ENCODE measurements at regions not wholly inside any gene's neighbourhood (a gene's known extent, or its start where the extent isn't known, plus 50 kb on each side); places are given as distances from the start of the nearest gene placed in this dataset.
A peak's percentile ranks its signal among the peaks of the same experiment; 100 is the strongest.
"Not testable (repeated sequence)": the region's sequence is repeated elsewhere in the genome, so short reads cannot be mapped to it uniquely, and the experiment has no call there.

DNA sequence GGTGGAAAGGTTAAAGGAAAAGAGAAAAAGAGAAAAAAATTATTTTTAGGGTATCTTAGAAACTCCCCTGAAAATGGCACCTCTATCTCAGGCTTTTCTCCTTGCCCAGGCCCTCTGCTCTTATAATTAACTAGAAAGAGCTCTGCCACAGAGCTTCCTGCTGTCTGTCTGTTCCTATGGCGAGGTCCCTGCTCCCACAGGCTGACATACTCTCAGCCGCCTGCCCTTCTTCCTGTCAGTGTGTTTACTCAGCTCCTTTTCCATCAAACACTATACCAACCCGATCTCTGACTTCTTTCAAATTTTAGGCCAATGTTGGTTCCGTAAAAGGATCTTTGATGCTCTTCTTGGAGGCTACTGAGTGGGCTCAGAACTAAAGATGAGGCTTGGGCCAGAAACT lies 482.6 kb downstream of the DMAC1 start:
- no peak for DNase-seq (ENCODE audit: low spot score in 2 of 2)
- H3K27me3 ChIP-seq = no peaks in the 10 kb centered on the region
- no peak overlapping the region for H3K4me3 ChIP-seq
- no peaks in the 10 kb centered on the region for H3K36me3 ChIP-seq
- intact Hi-C loops (cut with DNase I) = no loop called here
- H3K27ac ChIP-seq = peak overlapping the region; percentile 27 to 65
- TF ChIP-seq, protein P1, sequence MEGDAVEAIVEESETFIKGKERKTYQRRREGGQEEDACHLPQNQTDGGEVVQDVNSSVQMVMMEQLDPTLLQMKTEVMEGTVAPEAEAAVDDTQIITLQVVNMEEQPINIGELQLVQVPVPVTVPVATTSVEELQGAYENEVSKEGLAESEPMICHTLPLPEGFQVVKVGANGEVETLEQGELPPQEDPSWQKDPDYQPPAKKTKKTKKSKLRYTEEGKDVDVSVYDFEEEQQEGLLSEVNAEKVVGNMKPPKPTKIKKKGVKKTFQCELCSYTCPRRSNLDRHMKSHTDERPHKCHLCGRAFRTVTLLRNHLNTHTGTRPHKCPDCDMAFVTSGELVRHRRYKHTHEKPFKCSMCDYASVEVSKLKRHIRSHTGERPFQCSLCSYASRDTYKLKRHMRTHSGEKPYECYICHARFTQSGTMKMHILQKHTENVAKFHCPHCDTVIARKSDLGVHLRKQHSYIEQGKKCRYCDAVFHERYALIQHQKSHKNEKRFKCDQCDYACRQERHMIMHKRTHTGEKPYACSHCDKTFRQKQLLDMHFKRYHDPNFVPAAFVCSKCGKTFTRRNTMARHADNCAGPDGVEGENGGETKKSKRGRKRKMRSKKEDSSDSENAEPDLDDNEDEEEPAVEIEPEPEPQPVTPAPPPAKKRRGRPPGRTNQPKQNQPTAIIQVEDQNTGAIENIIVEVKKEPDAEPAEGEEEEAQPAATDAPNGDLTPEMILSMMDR (IDR thresholded peaks at IDR 0.05) = no peak
- H3K4me1 ChIP-seq = peaks cover 0 to 4% of the 10 kb centered on the region in 2 donors
- peaks cover 0 to 10% of the 10 kb centered on the region in 2 donors for H3K9me3 ChIP-seq

- peaks cover 0 to 4% of the 10 kb centered on the region in 2 donors for H3K4me1 ChIP-seq
- H3K36me3 ChIP-seq = no peaks in the 10 kb centered on the region
- intact Hi-C loops (cut with DNase I) = no loop called here
- no peaks in the 10 kb centered on the region for H3K27me3 ChIP-seq
- peaks cover 0 to 10% of the 10 kb centered on the region in 2 donors for H3K9me3 ChIP-seq
- no peak overlapping the region for H3K4me3 ChIP-seq
- peak overlapping the region; percentile 27 to 68 for H3K27ac ChIP-seq
- TF ChIP-seq, protein P1 (IDR thresholded peaks at IDR 0.05) = no peak
- DNase-seq (ENCODE audit: low spot score in 2 of 2) = no peak
These were observed 483.3 kb downstream of the DMAC1 start for GRCh38 chr9:7316166-7316795.

- intact Hi-C loops (cut with DNase I) = no loop called here
- no peak for DNase-seq (ENCODE audit: low spot score in 2 of 2)
- H3K36me3 ChIP-seq = no peaks in the 10 kb centered on the region
- H3K4me3 ChIP-seq = no peak overlapping the region
- H3K27me3 ChIP-seq = no peaks in the 10 kb centered on the region
- TF ChIP-seq, protein P1 (IDR thresholded peaks at IDR 0.05) = no peak
- H3K4me1 ChIP-seq = peaks cover 0 to 4% of the 10 kb centered on the region in 2 donors
- peaks cover 0 to 10% of the 10 kb centered on the region in 2 donors for H3K9me3 ChIP-seq
- peak overlapping the region; percentile 68 to 70 for H3K27ac ChIP-seq
These were observed 483.8 kb downstream of the DMAC1 start for GRCh38 chr9:7315746-7316145.

DNA sequence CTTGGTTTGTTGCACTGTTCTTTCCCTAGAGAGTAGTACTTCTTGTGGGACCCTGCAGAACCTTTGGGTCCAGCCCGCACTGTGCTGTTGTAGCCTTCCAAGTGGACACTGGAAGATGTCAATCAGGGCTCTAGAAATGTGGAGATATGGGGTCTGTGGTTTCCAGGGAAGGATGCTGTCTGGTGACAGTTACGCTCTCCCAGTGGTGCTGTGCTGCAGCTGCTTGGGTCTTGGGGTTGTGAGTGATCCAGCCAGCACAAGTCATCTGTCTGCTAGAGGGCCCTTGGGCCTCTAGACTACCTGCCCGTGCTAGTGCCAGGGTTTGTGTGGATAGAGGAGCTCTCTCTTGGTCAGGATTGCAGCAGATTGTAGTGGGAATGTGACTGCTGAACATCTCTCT lies 484.5 kb downstream of the DMAC1 start:
- TF ChIP-seq, protein P1 (IDR thresholded peaks at IDR 0.05) = no peak
- intact Hi-C loops (cut with DNase I) = no loop called here

GRCh38 chr9:7313389-7313788 lies 486.2 kb downstream of the DMAC1 start:
- Histone ChIP-seq H3K27me3 (no peaks in the 10 kb centered on the region), H3K4me1 (peaks cover 0 to 4% of the 10 kb centered on the region in 2 donors), H3K4me3 (no peak overlapping the region), H3K9me3 (peaks cover 0 to 15% of the 10 kb centered on the region in 2 donors), H3K36me3 (no peaks in the 10 kb centered on the region), H3K27ac (no peak overlapping the region)
- no peak for DNase-seq (ENCODE audit: low spot score in 2 of 2)
- TF ChIP-seq, protein P1 (IDR thresholded peaks at IDR 0.05) = no peak
- intact Hi-C loops (cut with DNase I) = no loop called here

More for the DNA sequence above, 484.5 kb downstream of the DMAC1 start:
- peaks cover 0 to 15% of the 10 kb centered on the region in 2 donors for H3K9me3 ChIP-seq
- peak overlapping the region; percentile 68 to 70 for H3K27ac ChIP-seq
- peaks cover 0 to 4% of the 10 kb centered on the region in 2 donors for H3K4me1 ChIP-seq
- H3K4me3 ChIP-seq = no peak overlapping the region
- no peaks in the 10 kb centered on the region for H3K27me3 ChIP-seq
- H3K36me3 ChIP-seq = no peaks in the 10 kb centered on the region
- no peak for DNase-seq (ENCODE audit: low spot score in 2 of 2)

GRCh38 chr9:7309051-7309450 lies 490.5 kb downstream of the DMAC1 start:
- H3K4me3 ChIP-seq; H3K27ac ChIP-seq; H3K4me1 ChIP-seq; H3K27me3 ChIP-seq; DNase-seq (ENCODE audit: low spot score in 2 of 2); H3K36me3 ChIP-seq; intact Hi-C loops (cut with DNase I): not testable (repeated sequence)
- H3K9me3 ChIP-seq = peaks cover 0 to 15% of the 10 kb centered on the region in 2 donors
